ENCODE measurements at regions not wholly inside any gene's neighbourhood (a gene's known extent, or its start where the extent isn't known, plus 50 kb on each side); places are given as distances from the start of the nearest gene placed in this dataset.
"Not testable (repeated sequence)": the region's sequence is repeated elsewhere in the genome, so short reads cannot be mapped to it uniquely, and the experiment has no call there.

DNA sequence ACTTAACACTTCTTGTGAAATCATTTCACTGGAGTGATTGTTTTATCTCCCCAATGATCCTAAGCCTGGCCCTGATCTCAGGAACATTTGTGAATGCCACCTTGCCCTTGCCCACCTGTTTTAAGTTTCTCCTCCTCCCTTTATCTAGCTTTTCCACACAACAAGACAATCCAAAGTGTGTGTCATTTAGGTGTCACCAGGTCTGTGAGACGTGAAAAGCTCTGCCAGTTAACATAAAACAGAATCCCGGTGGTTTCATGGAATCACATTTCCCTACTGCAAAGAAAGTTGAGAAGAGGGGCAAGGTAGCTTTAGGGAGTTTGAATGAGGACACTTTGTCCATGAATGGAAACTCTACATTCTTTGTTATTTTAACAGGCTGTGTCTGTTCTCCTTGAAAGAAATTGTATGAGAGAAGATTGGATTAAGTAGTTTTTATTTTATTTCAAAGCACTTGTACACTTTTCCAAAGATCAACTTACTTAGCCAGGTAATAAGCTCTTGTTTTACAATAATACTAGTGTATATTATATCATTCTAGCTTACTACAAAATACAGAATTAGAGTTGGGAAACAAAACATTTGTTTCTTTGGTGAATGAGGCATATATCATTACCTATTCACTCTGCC lies 239.0 kb downstream of the ISL1 start:
- no peak overlapping the region for H3K27ac Mint-ChIP-seq (ENCODE audit: unreplicated experiment)
- no peak overlapping the region for H3K4me3 Mint-ChIP-seq (ENCODE audit: unreplicated experiment)
- H3K27me3 Mint-ChIP-seq (ENCODE audit: low read depth): no peaks in the 10 kb centered on the region
- TF ChIP-seq, protein P1, sequence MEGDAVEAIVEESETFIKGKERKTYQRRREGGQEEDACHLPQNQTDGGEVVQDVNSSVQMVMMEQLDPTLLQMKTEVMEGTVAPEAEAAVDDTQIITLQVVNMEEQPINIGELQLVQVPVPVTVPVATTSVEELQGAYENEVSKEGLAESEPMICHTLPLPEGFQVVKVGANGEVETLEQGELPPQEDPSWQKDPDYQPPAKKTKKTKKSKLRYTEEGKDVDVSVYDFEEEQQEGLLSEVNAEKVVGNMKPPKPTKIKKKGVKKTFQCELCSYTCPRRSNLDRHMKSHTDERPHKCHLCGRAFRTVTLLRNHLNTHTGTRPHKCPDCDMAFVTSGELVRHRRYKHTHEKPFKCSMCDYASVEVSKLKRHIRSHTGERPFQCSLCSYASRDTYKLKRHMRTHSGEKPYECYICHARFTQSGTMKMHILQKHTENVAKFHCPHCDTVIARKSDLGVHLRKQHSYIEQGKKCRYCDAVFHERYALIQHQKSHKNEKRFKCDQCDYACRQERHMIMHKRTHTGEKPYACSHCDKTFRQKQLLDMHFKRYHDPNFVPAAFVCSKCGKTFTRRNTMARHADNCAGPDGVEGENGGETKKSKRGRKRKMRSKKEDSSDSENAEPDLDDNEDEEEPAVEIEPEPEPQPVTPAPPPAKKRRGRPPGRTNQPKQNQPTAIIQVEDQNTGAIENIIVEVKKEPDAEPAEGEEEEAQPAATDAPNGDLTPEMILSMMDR (IDR thresholded peaks at IDR 0.05): no peak
- peaks cover 4% of the 10 kb centered on the region for H3K9me3 Mint-ChIP-seq (ENCODE audit: low read depth)
- H3K36me3 Mint-ChIP-seq (ENCODE audit: low read depth): no peaks in the 10 kb centered on the region
- no peak for DNase-seq (ENCODE audit: low spot score)
- no peaks in the 10 kb centered on the region for H3K4me1 Mint-ChIP-seq (ENCODE audit: low read depth)

DNA sequence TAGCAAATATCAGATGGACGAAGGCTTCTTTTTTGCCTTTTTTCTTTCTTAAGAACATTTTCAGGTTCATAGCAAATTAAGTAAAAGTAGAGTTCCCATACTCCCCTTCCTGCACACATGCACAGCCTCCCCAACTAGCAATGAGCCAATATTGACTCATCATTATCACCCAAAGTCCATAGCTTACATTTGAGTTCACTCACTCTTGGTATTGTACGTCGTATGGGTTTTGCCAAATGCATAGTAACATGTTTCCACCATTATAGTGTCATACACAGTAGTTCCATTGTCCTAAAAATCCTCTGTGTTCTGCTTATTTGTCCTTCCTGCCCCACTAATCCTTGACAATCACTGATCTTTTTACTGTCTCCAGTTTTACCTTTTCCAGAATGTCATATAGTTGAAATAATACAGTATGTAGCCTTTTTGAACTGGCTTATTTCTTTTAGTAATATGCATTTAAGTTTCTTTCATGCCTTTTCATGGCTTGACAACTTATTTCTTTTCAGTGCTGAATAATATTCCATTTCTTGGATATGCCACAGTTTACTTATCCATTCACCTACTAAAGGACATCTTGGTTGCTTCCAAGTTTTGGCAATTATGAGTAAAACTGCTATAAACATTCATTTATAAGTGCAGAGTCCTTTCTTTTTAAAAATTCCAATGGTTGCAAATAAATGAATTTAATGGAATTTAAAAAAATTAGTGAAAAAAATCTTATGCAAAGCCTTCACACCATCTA lies 242.1 kb downstream of the ISL1 start:
- TF ChIP-seq, protein P1 (IDR thresholded peaks at IDR 0.05): no peak
- Mint-ChIP-seq H3K27me3 (ENCODE audit: low read depth) (no peaks in the 10 kb centered on the region), H3K27ac (ENCODE audit: unreplicated experiment) (no peak overlapping the region), H3K9me3 (ENCODE audit: low read depth) (peaks cover 16% of the 10 kb centered on the region), H3K4me1 (ENCODE audit: low read depth) (no peaks in the 10 kb centered on the region), H3K4me3 (ENCODE audit: unreplicated experiment) (no peak overlapping the region), H3K36me3 (ENCODE audit: low read depth) (no peaks in the 10 kb centered on the region)
- no peak for DNase-seq (ENCODE audit: low spot score)

DNA sequence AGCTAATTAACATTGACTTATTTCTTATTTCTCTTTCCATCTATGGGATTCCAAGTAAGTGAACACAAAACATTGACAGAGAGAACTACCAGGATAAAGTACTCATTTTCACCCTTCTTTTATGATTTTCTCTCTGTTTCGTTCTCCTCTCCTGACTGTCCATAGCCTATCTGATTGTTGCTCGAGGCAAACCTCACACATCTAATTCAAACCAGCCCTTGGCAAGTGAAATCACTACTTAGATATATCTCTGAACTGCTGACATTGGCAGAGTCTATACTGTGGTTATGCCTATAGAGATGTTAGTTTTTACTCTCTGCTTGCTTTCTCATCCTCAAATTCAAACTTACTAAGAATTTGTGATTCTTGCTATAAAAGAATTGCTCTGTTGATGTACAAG lies 248.8 kb downstream of the ISL1 start:
- H3K4me3 Mint-ChIP-seq (ENCODE audit: unreplicated experiment): no peak overlapping the region
- TF ChIP-seq, protein P1 (IDR thresholded peaks at IDR 0.05): no peak
- H3K4me1 Mint-ChIP-seq (ENCODE audit: low read depth): no peaks in the 10 kb centered on the region
- H3K27me3 Mint-ChIP-seq (ENCODE audit: low read depth): no peaks in the 10 kb centered on the region
- H3K9me3 Mint-ChIP-seq (ENCODE audit: low read depth): peaks cover 13% of the 10 kb centered on the region
- H3K27ac Mint-ChIP-seq (ENCODE audit: unreplicated experiment): no peak overlapping the region
- no peak for DNase-seq (ENCODE audit: low spot score)
- no peaks in the 10 kb centered on the region for H3K36me3 Mint-ChIP-seq (ENCODE audit: low read depth)

DNA sequence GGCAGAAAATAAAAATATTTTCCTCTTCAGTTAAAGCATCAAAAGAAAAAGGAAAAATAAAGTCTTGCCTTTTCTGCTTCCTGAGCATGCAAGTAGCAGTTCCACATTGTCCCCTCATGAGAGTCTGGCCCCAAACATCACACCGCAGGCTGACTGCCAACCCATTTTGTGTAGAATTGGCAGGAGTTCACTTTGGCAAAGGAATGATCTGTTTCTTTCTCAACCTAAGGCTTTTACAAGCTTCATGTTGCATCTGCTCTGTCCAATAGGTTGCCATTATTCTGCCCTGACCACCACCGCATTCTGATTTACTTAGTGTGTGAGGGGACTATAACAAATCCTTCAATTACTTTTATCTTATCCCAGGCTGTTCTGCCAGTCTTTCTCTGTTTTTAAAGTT lies 249.5 kb downstream of the ISL1 start:
- no peaks in the 10 kb centered on the region for H3K27me3 Mint-ChIP-seq (ENCODE audit: low read depth)
- H3K4me1 Mint-ChIP-seq (ENCODE audit: low read depth): no peaks in the 10 kb centered on the region
- H3K36me3 Mint-ChIP-seq (ENCODE audit: low read depth): no peaks in the 10 kb centered on the region
- no peak for DNase-seq (ENCODE audit: low spot score)
- H3K9me3 Mint-ChIP-seq (ENCODE audit: low read depth): peaks cover 16% of the 10 kb centered on the region
- H3K4me3 Mint-ChIP-seq (ENCODE audit: unreplicated experiment): no peak overlapping the region
- H3K27ac Mint-ChIP-seq (ENCODE audit: unreplicated experiment): no peak overlapping the region
- TF ChIP-seq, protein P1 (IDR thresholded peaks at IDR 0.05): no peak

DNA sequence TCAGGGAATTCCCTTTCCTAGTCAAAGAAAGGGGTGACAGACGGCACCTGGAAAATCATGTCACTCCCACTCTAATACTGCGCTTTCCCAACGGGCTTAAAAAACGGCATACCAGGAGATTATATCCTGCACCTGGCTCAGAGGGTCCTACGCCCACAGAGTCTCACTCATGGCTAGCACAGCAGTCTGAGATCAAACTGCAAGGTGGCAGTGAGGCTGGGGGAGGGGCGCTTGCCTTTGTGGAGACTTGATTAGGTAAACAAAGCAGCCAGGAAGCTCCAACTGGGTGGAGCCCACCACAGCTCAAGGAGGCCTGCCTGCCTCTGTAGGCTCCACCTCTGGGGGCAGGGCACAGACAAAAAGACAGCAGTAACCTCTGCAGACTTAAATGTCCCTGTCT lies 253.7 kb downstream of the ISL1 start:
- H3K27me3 Mint-ChIP-seq (ENCODE audit: low read depth); H3K4me1 Mint-ChIP-seq (ENCODE audit: low read depth); H3K36me3 Mint-ChIP-seq (ENCODE audit: low read depth); DNase-seq (ENCODE audit: low spot score); H3K27ac Mint-ChIP-seq (ENCODE audit: unreplicated experiment); H3K4me3 Mint-ChIP-seq (ENCODE audit: unreplicated experiment): not testable (repeated sequence)
- H3K9me3 Mint-ChIP-seq (ENCODE audit: low read depth): peaks cover 26% of the 10 kb centered on the region

DNA sequence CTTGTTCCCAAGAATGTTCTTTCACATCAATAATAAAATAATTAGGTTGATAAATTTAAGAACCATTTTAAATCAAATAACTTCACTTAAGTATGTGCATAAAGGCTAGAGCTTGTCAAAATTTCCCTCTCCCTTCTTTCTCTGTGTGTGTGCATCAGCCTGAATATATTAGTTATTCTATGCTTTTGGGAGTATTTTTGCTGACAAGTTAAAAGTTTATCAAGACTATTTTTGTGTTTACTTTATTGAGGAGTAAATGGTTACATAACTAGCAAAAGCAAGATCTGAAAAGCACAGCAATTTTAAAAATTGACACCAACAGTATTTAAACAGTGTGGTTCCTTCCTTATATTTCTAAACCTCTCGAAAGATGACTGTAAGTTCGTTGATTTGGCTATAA lies 261.7 kb downstream of the ISL1 start:
- Mint-ChIP-seq H3K4me1 (ENCODE audit: low read depth) (no peaks in the 10 kb centered on the region), H3K27ac (ENCODE audit: unreplicated experiment) (no peak overlapping the region), H3K4me3 (ENCODE audit: unreplicated experiment) (no peak overlapping the region), H3K27me3 (ENCODE audit: low read depth) (peaks cover 4% of the 10 kb centered on the region), H3K9me3 (ENCODE audit: low read depth) (peaks cover 8% of the 10 kb centered on the region), H3K36me3 (ENCODE audit: low read depth) (no peaks in the 10 kb centered on the region)
- DNase-seq (ENCODE audit: low spot score): no peak
- TF ChIP-seq, protein P1 (IDR thresholded peaks at IDR 0.05): no peak

Measured in chondrocyte (in vitro differentiated cells).